MV-4-11 (cell line): ENCODE measurements at regions not wholly inside any gene's neighbourhood (a gene's known extent, or its start where the extent isn't known, plus 50 kb on each side); places are given as distances from the start of the nearest gene placed in this dataset.

Experiments used
- DNase-seq: peaks from one replicate; lab custom pipeline; 2025; lab: John Stamatoyannopoulos, UW

DNA sequence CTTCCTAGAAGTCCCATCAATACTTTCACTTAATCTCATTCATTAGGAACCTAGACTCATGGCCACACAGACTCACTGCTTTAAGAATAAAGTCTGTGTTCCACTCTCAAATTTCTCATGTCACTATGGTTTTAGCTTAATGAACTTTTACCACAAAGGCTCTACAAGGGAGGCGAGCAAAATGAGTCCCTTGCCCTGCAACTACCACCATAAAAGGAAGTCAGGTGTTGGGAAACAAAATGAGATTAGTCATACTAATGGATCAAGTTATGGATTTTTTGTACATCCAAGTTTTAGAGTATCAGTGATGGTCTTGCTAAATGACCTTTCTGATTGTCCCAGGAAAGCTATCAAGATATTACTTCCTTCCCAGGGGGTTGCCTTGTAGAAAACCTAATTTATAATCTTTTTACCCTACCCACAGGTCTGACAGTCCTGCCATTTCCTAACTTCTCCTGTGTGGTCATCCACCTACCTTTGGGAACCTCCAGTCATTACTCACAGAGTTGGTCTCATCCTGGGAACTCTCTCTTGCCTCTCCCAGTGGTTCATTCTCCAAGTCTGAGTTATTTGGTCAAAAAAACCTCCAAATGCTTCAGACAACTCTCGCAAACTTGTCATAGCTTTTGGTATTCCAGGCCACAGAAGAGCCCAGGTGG lies 51.8 kb upstream of the SLC16A1 start:
- DNase-seq, result no peak

GRCh38 chr1:113008365-113008714 lies 52.3 kb upstream of the SLC16A1 start:
- DNase-seq, result no peak

- no peak for DNase-seq
Measured at GRCh38 chr1:113012149-113012548, 56.2 kb upstream of the SLC16A1 start.

DNA sequence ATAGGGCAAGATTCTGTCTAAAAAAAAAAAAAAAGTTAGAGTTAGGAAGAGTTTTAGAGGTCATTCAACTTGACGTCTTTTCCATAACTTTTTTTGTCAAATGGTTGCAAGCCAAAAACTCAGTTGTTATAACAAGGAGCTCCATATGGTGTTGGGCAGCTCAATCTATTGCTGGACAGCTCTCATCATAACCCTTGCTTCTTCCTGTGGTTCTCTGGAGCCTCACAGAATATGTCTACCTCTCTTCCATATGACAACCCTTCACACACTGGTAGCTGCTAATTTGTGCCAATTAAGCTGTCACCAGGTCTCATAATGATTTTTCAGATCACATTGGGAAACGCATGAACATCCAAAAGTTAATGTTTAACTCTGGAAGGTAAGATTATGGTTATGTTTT lies 57.8 kb upstream of the SLC16A1 start:
- no peak for DNase-seq

DNA sequence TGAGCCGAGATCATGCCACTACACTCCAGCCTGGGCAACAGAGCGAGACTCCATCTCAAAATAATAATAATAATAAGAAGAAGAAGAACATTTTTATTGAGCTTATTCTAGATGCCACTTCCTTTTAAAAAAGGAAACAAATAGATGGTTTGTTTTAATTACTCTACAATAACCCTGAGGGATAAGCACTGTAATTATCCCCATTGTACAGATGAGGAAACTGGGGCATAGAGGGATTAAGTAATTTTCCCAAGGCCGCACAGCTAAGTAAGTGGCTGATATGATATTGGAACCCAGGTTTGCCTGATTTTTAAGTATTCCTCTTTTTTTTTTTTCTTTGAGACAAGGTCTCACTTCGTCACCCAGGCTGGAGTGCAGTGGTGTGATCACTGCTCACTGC lies 58.5 kb upstream of the LRIG2 start:
- DNase-seq, result no peak

GRCh38 chr1:113018911-113019310 lies 54.1 kb upstream of the LRIG2 start:
- DNase-seq, result no peak

GRCh38 chr1:113021430-113022085 lies 51.4 kb upstream of the LRIG2 start:
- DNase-seq, result peak; percentile 8
